Activated CD4-positive, alpha-beta T cell treated with anti-CD3 and anti-CD28 coated beads, Interleukin-2, amount 10 ng/mL, durations not matched to agents 7 days and 5 days (primary cell): ENCODE measurements at regions not wholly inside any gene's neighbourhood (a gene's known extent, or its start where the extent isn't known, plus 50 kb on each side); places are given as distances from the start of the nearest gene placed in this dataset.

Experiments used
- CTCF ChIA-PET: fragments of 350-600 bp; sonication (Branson Sonifier 250); formaldehyde crosslinking; loops from one replicate; lab custom pipeline; 2021; ENCODE audit warnings: antibody characterized with exemption; lab: Charles Lee
- POLR2A ChIA-PET: fragments of 350-600 bp; sonication (Branson Sonifier 250); formaldehyde crosslinking; loops from one replicate; lab custom pipeline; 2021; ENCODE audit warnings: antibody characterized with exemption; lab: Charles Lee
- DNase-seq: peaks from one replicate; pipeline ENCODE4 v3.0.0-alpha.2; 2020
- H3K27ac Mint-ChIP-seq: one replicate; pipeline ENCODE4 v1.8.0; 2021; ENCODE audit warnings: mild to moderate bottlenecking, moderate library complexity, mixed read lengths
- H3K27me3 Mint-ChIP-seq: one replicate; pipeline ENCODE4 v1.8.0; 2021; ENCODE audit warnings: mixed read lengths
- H3K36me3 Mint-ChIP-seq: one replicate; pipeline ENCODE4 v1.8.0; 2021; ENCODE audit warnings: low read depth, mixed read lengths
- H3K4me1 Mint-ChIP-seq: one replicate; pipeline ENCODE4 v1.8.0; 2021; ENCODE audit warnings: mixed read lengths
- H3K4me3 Mint-ChIP-seq: one replicate; pipeline ENCODE4 v1.8.0; 2021; ENCODE audit warnings: mild to moderate bottlenecking, moderate library complexity, mixed read lengths
- H3K9me3 Mint-ChIP-seq: one replicate; pipeline ENCODE4 v1.8.0; 2021; ENCODE audit warnings: mixed read lengths

DNA sequence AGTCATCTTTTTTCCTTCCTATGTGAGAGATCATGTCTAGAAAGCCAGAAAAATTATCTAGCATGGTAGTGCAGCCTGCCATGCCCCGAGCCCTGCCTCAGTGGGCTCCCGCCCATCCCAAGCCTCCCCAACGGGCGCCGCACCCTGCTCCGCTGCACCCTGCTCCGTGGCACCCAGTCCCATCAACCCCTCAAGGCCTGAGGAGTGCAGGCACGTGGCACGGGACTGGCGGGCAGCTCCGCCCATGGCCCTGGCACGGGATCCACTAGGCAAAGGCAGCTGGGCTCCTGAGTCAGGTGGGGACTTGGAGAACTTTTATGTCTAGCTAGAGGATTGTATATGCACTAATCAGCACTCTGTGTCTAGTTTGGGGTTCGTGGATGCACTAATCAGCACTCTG, 83.4 kb upstream of the COL3A1 start:
- H3K27ac Mint-ChIP-seq, result no peak overlapping the region
- H3K36me3 Mint-ChIP-seq, result no peaks in the 10 kb centered on the region
- no peaks in the 10 kb centered on the region for H3K4me1 Mint-ChIP-seq
- no peaks in the 10 kb centered on the region for H3K27me3 Mint-ChIP-seq
- no peak overlapping the region for H3K4me3 Mint-ChIP-seq
- CTCF ChIA-PET, result no interaction called here
- H3K9me3 Mint-ChIP-seq, result no peaks in the 10 kb centered on the region
- POLR2A ChIA-PET, result no interaction called here
- no peak for DNase-seq

DNA sequence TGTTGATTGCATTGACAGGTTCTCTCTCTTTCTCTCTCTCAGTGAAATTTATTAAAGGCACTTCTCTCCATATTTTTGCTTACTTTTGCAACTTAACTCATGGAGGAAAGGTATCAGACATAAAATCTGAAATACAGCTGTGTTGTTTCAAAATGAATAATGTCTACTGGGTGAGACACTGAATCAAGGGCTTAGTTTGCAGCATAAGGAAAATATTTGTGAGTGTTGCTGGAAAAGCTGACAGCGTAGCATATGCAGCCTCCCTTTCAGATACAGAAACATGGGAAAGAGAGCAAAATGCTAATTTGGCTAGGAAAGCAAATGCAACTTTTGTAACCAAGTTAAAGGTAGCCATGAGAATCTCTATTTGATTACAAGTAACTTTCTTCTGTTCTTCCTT, 81.5 kb upstream of the COL3A1 start:
- H3K4me3 Mint-ChIP-seq, result no peak overlapping the region
- no peaks in the 10 kb centered on the region for H3K4me1 Mint-ChIP-seq
- H3K9me3 Mint-ChIP-seq, result no peaks in the 10 kb centered on the region
- CTCF ChIA-PET, result no interaction called here
- no peak for DNase-seq
- H3K27ac Mint-ChIP-seq, result no peak overlapping the region
- POLR2A ChIA-PET, result no interaction called here
- no peaks in the 10 kb centered on the region for H3K27me3 Mint-ChIP-seq
- H3K36me3 Mint-ChIP-seq, result no peaks in the 10 kb centered on the region

DNA sequence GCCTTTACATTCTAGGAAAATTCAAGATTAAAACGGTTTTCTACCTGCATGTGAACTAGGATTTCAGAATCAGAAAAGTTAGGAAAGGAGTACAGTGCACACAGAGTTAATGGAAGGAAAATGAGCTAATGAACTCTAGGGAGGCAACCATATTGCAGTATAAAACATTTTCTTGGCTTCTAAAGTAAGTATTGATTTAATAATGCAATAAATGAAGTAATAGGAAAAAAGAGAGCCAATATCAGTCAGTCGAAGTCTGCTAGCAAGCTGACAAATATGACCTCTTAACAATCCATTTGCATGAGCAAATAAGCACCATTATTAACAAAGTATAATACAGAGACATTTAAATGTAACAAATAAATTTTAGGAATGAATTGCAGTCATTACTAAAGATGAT, 80.2 kb upstream of the COL3A1 start:
- Mint-ChIP-seq H3K36me3 (no peaks in the 10 kb centered on the region), H3K9me3 (no peaks in the 10 kb centered on the region), H3K4me1 (no peaks in the 10 kb centered on the region), H3K27ac (no peak overlapping the region), H3K27me3 (no peaks in the 10 kb centered on the region), H3K4me3 (no peak overlapping the region)
- POLR2A ChIA-PET, result no interaction called here
- DNase-seq, result no peak
- CTCF ChIA-PET, result no interaction called here

DNA sequence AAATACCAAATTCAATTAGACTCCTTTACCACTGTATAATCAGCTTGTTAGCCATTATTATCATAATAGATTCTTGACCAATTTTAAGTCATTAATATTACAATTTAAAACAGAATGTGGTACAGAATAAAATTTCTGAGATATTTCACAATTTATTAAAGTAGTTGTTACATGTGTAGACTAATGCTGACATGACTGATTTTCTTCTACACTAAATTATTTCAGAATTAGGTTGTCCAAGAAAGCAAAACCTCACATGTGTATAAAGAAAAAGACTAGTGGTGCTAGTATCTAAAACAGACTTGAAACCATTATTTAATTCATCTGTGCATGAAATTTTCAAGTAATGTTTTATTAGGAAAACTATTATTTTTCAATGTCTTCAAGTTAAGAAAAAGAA, 79.2 kb upstream of the COL3A1 start:
- H3K27ac Mint-ChIP-seq, result no peak overlapping the region
- ChIA-PET CTCF (no interaction called here), POLR2A (no interaction called here)
- no peaks in the 10 kb centered on the region for H3K27me3 Mint-ChIP-seq
- no peaks in the 10 kb centered on the region for H3K9me3 Mint-ChIP-seq
- H3K4me1 Mint-ChIP-seq, result no peaks in the 10 kb centered on the region
- no peaks in the 10 kb centered on the region for H3K36me3 Mint-ChIP-seq
- no peak overlapping the region for H3K4me3 Mint-ChIP-seq
- no peak for DNase-seq

DNA sequence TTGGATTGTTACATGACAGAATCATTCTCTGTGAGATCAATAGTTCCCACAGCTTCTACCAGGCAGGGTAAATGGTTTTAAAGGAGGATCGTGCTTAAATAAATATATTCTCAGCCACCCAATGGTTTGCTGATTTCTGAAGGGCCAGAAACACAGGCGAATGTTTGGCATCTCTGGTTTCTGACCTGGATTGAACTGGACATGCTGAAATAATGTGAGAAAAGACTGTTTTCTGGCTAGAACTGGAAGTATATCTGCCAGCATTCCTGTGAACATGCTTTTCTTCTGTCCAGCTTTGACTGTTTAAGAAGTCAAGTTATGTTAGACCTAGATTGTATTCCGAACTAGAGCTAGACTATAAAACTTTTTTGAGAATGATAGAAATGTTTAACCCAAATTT, 77.1 kb upstream of the COL3A1 start:
- H3K9me3 Mint-ChIP-seq, result no peaks in the 10 kb centered on the region
- H3K4me3 Mint-ChIP-seq, result no peak overlapping the region
- no peaks in the 10 kb centered on the region for H3K4me1 Mint-ChIP-seq
- no peak for DNase-seq
- no peak overlapping the region for H3K27ac Mint-ChIP-seq
- ChIA-PET CTCF (no interaction called here), POLR2A (no interaction called here)
- H3K36me3 Mint-ChIP-seq, result no peaks in the 10 kb centered on the region
- H3K27me3 Mint-ChIP-seq, result no peaks in the 10 kb centered on the region

DNA sequence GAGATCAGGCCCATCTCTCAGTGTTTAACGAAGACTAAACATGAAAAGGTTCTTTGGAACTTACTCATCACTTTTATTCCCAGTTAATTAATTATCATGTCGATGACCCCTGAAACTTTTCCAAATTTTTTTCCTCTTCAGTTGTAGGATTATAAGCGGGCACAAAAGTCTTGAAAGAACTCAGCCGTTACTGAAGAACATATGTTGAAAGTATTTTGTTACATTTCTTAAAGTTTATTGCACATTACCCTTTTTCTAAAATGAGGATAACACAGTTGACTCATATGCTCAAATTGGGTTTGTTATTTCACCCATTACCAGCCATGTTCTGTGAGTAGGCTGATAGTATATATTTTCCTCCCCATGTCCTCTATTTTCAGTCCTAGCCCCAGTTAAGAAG, 75.9 kb upstream of the COL3A1 start:
- POLR2A ChIA-PET, result no interaction called here
- Mint-ChIP-seq H3K9me3 (no peaks in the 10 kb centered on the region), H3K27me3 (no peaks in the 10 kb centered on the region), H3K4me1 (no peaks in the 10 kb centered on the region), H3K27ac (no peak overlapping the region), H3K4me3 (no peak overlapping the region), H3K36me3 (no peaks in the 10 kb centered on the region)
- no peak for DNase-seq
- CTCF ChIA-PET, result no interaction called here

DNA sequence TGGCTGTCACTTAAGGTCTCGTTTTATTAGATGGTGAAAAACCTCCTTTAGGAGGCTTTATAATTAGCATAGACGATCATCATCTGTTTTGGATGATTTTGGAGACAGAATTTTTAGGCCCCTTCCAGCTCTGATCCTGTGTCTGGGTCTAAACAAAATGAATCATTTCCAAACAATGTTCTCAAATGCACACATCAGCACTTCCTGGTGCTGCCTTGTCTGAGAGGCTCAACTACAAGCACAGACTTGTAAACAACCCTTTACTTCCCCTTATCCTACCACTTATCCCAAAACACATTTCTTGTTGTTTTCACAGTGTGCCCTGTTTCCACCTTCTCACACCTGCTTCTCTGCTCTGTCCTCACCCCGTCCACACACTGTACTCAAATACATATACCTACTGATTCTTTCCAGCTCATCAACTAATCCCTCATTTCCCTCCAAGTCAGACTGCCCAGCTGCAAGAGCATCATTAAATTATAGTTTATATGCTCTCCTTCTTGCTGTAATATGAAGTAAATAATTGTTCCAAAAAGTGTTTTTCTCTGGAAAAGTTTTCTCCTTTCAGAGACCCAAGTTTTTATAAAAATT, 71.2 kb upstream of the COL3A1 start:
- no peaks in the 10 kb centered on the region for H3K36me3 Mint-ChIP-seq
- CTCF ChIA-PET, result no interaction called here
- POLR2A ChIA-PET, result no interaction called here
- H3K4me3 Mint-ChIP-seq, result no peak overlapping the region
- H3K27me3 Mint-ChIP-seq, result no peaks in the 10 kb centered on the region
- H3K27ac Mint-ChIP-seq, result no peak overlapping the region
- no peaks in the 10 kb centered on the region for H3K4me1 Mint-ChIP-seq
- no peaks in the 10 kb centered on the region for H3K9me3 Mint-ChIP-seq
- DNase-seq, result no peak

DNA sequence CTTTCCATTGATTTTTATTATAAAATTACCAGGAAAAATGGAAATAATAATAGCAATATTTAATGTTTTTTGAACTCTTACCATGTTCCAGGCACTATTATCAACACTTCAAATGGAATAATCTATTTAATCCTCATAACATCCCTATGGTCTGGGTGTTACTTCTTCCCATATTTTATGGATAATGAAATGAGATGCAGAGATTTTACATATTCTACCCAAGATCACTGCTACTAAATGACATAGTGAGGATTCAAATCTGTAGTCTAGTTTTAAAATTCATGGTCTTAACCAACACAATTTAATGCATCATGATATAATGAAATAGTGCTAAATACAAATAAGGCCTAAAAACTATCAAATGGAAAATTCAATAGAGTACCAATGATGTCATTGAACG, 70.4 kb upstream of the COL3A1 start:
- ChIA-PET POLR2A (no interaction called here), CTCF (no interaction called here)
- no peak overlapping the region for H3K27ac Mint-ChIP-seq

DNA sequence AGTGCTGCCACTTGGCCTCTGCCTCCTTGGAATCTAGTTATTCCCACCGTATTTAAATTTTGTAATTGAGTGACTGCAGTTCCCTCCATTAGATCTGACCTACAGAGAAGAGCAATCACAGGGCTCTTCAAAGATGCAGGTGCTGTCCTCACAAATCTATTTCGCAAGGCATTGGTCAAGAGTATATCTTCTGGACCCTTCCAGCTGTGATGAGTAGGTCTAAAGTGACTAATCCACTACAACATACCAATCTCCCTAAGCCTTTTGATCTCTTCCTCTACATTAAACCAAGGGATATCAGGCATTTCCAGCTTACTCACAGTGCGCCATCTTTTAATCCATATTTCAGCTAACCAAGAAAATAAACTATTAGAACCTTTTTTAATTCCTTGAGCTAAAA, 65.1 kb upstream of the COL3A1 start:
- H3K27ac Mint-ChIP-seq, result no peak overlapping the region
- CTCF ChIA-PET, result no interaction called here
- POLR2A ChIA-PET, result no interaction called here

More for the DNA sequence above, 70.4 kb upstream of the COL3A1 start:
- Mint-ChIP-seq H3K4me1 (no peaks in the 10 kb centered on the region), H3K9me3 (no peaks in the 10 kb centered on the region), H3K4me3 (no peak overlapping the region), H3K27me3 (no peaks in the 10 kb centered on the region), H3K36me3 (no peaks in the 10 kb centered on the region)
- DNase-seq, result no peak

DNA sequence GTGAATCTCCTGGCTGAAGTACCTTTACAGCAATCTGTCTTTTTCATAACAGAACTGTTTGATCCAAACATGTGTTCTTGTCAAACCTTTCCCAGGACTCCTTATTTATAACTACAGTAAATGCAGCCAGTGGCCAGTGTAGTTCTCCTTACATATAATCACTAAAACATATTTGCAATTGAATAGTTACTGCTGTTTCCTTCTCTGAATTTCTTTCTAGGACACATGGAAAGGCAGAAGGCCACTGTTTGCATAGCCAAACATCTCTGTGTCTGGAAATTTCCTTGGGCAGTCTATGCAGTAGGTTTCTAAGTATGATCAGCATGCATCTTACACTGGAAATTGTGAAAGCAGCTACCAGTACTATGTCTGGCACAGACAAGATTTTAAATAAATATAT, 57.4 kb upstream of the COL3A1 start:
- no peaks in the 10 kb centered on the region for H3K36me3 Mint-ChIP-seq
- ChIA-PET CTCF (no interaction called here), POLR2A (no interaction called here)
- H3K27ac Mint-ChIP-seq, result no peak overlapping the region
- no peak overlapping the region for H3K4me3 Mint-ChIP-seq
- H3K27me3 Mint-ChIP-seq, result no peaks in the 10 kb centered on the region
- H3K9me3 Mint-ChIP-seq, result no peaks in the 10 kb centered on the region
- no peaks in the 10 kb centered on the region for H3K4me1 Mint-ChIP-seq
- DNase-seq, result no peak

More for the DNA sequence above, 65.1 kb upstream of the COL3A1 start:
- Mint-ChIP-seq H3K36me3 (no peaks in the 10 kb centered on the region), H3K4me3 (no peak overlapping the region), H3K9me3 (no peaks in the 10 kb centered on the region), H3K4me1 (no peaks in the 10 kb centered on the region), H3K27me3 (no peaks in the 10 kb centered on the region)
- no peak for DNase-seq

DNA sequence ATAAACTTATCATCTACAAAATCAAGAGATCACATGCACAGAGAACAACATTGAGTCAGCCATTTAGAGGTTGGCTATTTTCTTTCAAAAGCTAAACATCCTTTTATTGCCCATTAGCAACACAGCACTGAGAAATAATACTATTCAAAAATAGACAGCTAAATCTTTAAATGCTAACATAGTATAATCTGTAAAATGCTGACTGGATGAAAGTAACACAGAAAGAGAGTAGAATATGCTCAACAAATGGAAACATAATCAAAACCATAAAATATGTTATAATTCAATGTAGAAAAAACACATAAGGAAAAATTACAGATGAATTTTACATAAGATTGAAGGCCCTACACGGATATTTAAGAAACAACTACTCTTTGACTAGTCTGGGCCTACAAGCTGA, 56.5 kb upstream of the COL3A1 start:
- Mint-ChIP-seq H3K27me3 (no peaks in the 10 kb centered on the region), H3K4me1 (no peaks in the 10 kb centered on the region), H3K4me3 (no peak overlapping the region), H3K36me3 (no peaks in the 10 kb centered on the region), H3K27ac (no peak overlapping the region), H3K9me3 (no peaks in the 10 kb centered on the region)
- no peak for DNase-seq
- POLR2A ChIA-PET, result no interaction called here
- CTCF ChIA-PET, result no interaction called here

DNA sequence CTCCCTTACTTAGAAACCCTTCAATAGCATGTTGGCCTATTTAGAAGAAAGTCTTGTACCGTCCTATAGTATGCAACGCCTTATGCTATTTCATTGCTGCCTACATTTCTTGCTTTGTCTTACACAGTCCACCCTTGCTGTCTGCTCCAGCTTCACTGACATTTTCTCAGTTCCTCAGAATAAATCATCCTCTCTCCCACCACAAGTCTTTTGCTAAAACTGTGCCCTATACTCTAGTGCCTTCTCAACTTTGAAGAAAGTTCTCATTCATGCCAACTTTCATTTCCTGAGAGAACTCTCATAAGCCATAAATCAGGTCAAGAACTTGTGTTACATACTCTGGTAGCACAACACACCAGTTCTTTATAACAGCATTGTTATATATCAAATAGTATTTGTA, 54.3 kb upstream of the COL3A1 start:
- H3K9me3 Mint-ChIP-seq, result no peaks in the 10 kb centered on the region
- H3K4me3 Mint-ChIP-seq, result no peak overlapping the region
- no peak for DNase-seq
- no peaks in the 10 kb centered on the region for H3K4me1 Mint-ChIP-seq
- POLR2A ChIA-PET, result no interaction called here
- no peaks in the 10 kb centered on the region for H3K36me3 Mint-ChIP-seq
- CTCF ChIA-PET, result interaction anchor here (0.7 kb wide), 1 partner anchor 50 kb away, joined by 3 read pairs; no protein-coding TSS in a partner anchor
- no peaks in the 10 kb centered on the region for H3K27me3 Mint-ChIP-seq
- no peak overlapping the region for H3K27ac Mint-ChIP-seq

DNA sequence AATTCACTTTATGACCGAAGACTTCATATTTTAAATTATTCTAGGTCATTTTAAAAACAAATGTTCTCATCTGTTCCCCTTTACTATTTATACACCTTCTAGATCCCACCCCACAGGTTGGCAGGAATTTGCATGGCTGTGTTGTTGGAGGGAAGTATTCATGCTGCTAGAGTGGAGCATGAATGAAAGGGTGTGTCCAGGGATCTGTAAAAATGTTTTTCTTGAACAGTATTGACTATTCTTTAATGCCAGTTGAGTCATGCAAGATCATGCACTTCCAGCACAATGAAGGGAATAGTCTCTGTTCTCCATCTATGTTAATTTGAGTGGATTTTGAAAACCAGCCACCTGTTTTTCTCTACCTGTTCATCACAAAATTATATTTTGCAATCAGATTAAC, 52.0 kb upstream of the COL3A1 start:
- no peak overlapping the region for H3K27ac Mint-ChIP-seq
- no peak for DNase-seq
- H3K27me3 Mint-ChIP-seq, result no peaks in the 10 kb centered on the region
- H3K9me3 Mint-ChIP-seq, result no peaks in the 10 kb centered on the region
- no peaks in the 10 kb centered on the region for H3K4me1 Mint-ChIP-seq
- POLR2A ChIA-PET, result no interaction called here
- H3K4me3 Mint-ChIP-seq, result no peak overlapping the region
- H3K36me3 Mint-ChIP-seq, result no peaks in the 10 kb centered on the region
- CTCF ChIA-PET, result no interaction called here
